WTC11 (cell line): ENCODE measurements at regions not wholly inside any gene's neighbourhood (a gene's known extent, or its start where the extent isn't known, plus 50 kb on each side); places are given as distances from the start of the nearest gene placed in this dataset.

Source experiments
- ATAC-seq: fragments of 200-7000 bp; cut with Tn5 transposase; 2 replicates; pipeline ENCODE4 v1.10.0; 2021; ENCODE audit warnings: mild to moderate bottlenecking, moderate library complexity
- CTCF ChIA-PET: fragments of 300-600 bp; sonication (Branson Sonifier 250); formaldehyde crosslinking; loops from one replicate; lab custom pipeline; 2021; ENCODE audit warnings: antibody characterized with exemption; lab: Charles Lee
- POLR2A ChIA-PET: fragments of 350-600 bp; sonication (Branson Sonifier 250); formaldehyde crosslinking; loops from one replicate; lab custom pipeline; 2021; ENCODE audit warnings: antibody characterized with exemption; lab: Charles Lee
- DNase-seq: peaks from one replicate; pipeline ENCODE4 v3.0.0; 2021; ENCODE audit warnings: low spot score
- H3K27ac Mint-ChIP-seq: 2 replicates; pipeline ENCODE4 v1.8.0; 2021; ENCODE audit warnings: mixed read lengths
- H3K27me3 Mint-ChIP-seq: 2 replicates; pipeline ENCODE4 v1.8.0; 2021; ENCODE audit warnings: low read depth, mild to moderate bottlenecking, moderate library complexity, mixed read lengths
- H3K36me3 Mint-ChIP-seq: 2 replicates; pipeline ENCODE4 v1.8.0; 2021; ENCODE audit warnings: mixed read lengths
- H3K4me1 Mint-ChIP-seq: 2 replicates; pipeline ENCODE4 v1.8.0; 2022; ENCODE audit warnings: mixed read lengths
- H3K4me3 Mint-ChIP-seq: 2 replicates; pipeline ENCODE4 v1.8.0; 2021; ENCODE audit warnings: mild to moderate bottlenecking, moderate library complexity, mixed read lengths
- H3K9me3 Mint-ChIP-seq: 2 replicates; pipeline ENCODE4 v1.8.0; 2021; ENCODE audit warnings: mixed read lengths
- CREB1 ChIP-seq: sonication (generic); formaldehyde crosslinking; IDR thresholded peaks from 2 replicates; pipeline ENCODE4 v1.8.0; 2023; ENCODE audit warnings: mild to moderate bottlenecking, missing genetic modification reagents
- EMX1 ChIP-seq: fragments of 250-450 bp; sonication (Bioruptor Pico); IDR thresholded peaks from 2 replicates; pipeline ENCODE4 v1.8.0; 2021; ENCODE audit warnings: mild to moderate bottlenecking
- ESRRA ChIP-seq: sonication (generic); formaldehyde crosslinking; IDR thresholded peaks from 2 replicates; pipeline ENCODE4 v1.8.1; 2022; ENCODE audit warnings: mild to moderate bottlenecking, missing genetic modification reagents, borderline replicate concordance
- FOXP1 ChIP-seq: sonication (generic); formaldehyde crosslinking; IDR thresholded peaks from 2 replicates; pipeline ENCODE4 v1.8.0; 2022; ENCODE audit warnings: missing genetic modification reagents, mild to moderate bottlenecking, moderate library complexity, borderline replicate concordance
- GTF2I ChIP-seq: fragments of 250-450 bp; sonication (Bioruptor Pico); conservative IDR thresholded peaks from 2 replicates; pipeline ENCODE4 v1.4.0; 2021; ENCODE audit warnings: mild to moderate bottlenecking
- IRF2 ChIP-seq: sonication (generic); formaldehyde crosslinking; IDR thresholded peaks from 2 replicates; pipeline ENCODE4 v1.8.0; 2022; ENCODE audit warnings: low read depth, missing genetic modification reagents, borderline replicate concordance
- JUN ChIP-seq: sonication (generic); formaldehyde crosslinking; IDR thresholded peaks from 2 replicates; pipeline ENCODE4 v1.8.0; 2023; ENCODE audit warnings: mild to moderate bottlenecking, missing genetic modification reagents
- MYBL2 ChIP-seq: sonication (generic); formaldehyde crosslinking; IDR thresholded peaks from 2 replicates; pipeline ENCODE4 v1.8.1; 2023; ENCODE audit warnings: mild to moderate bottlenecking, moderate library complexity, missing genetic modification reagents
- NFYB ChIP-seq: sonication (generic); formaldehyde crosslinking; conservative IDR thresholded peaks from 2 replicates; pipeline ENCODE4 v1.8.0; 2022; ENCODE audit warnings: low read depth, missing genetic modification reagents
- NR1H2 ChIP-seq: sonication (generic); formaldehyde crosslinking; IDR thresholded peaks from 2 replicates; pipeline ENCODE4 v1.9.0; 2021; ENCODE audit warnings: mild to moderate bottlenecking, moderate library complexity, missing genetic modification reagents
- ZBTB21 ChIP-seq: sonication (generic); formaldehyde crosslinking; IDR thresholded peaks from 2 replicates; pipeline ENCODE4 v1.8.1; 2023; ENCODE audit warnings: mild to moderate bottlenecking, missing genetic modification reagents, borderline replicate concordance
- ZNF232 ChIP-seq: sonication (generic); formaldehyde crosslinking; IDR thresholded peaks from 2 replicates; pipeline ENCODE4 v1.8.0; 2022; ENCODE audit warnings: mild to moderate bottlenecking, missing genetic modification reagents
- TF ChIP-seq, protein P1 (sequence below): sonication (generic); formaldehyde crosslinking; IDR thresholded peaks from 2 replicates; pipeline ENCODE4 v1.8.1; 2023; ENCODE audit warnings: mild to moderate bottlenecking, missing genetic modification reagents
- TF ChIP-seq, protein P2 (sequence below): fragments of 200-600 bp; IDR thresholded peaks from 2 replicates; pipeline ENCODE4 v1.8.0; 2022; ENCODE audit warnings: antibody characterized with exemption
- TF ChIP-seq, protein P3 (sequence below): sonication (generic); formaldehyde crosslinking; IDR thresholded peaks from 2 replicates; pipeline ENCODE4 v1.8.0; 2023; ENCODE audit warnings: mild to moderate bottlenecking, missing genetic modification reagents
- TF ChIP-seq, protein P4 (sequence below): sonication (generic); formaldehyde crosslinking; IDR thresholded peaks from 2 replicates; pipeline ENCODE4 v1.8.1; 2023; ENCODE audit warnings: mild to moderate bottlenecking, missing genetic modification reagents, borderline replicate concordance
- TF ChIP-seq, protein P5 (sequence below): sonication (generic); formaldehyde crosslinking; IDR thresholded peaks from 2 replicates; pipeline ENCODE4 v1.8.0; 2023; ENCODE audit warnings: missing genetic modification reagents
- TF ChIP-seq, protein P6 (sequence below): sonication (generic); formaldehyde crosslinking; IDR thresholded peaks from 2 replicates; pipeline ENCODE4 v1.8.1; 2023; ENCODE audit warnings: mild to moderate bottlenecking, missing genetic modification reagents
- TF ChIP-seq, protein P7 (sequence below): sonication (generic); formaldehyde crosslinking; IDR thresholded peaks from 2 replicates; pipeline ENCODE4 v1.8.1; 2023; ENCODE audit warnings: mild to moderate bottlenecking, moderate library complexity, missing genetic modification reagents
- TF ChIP-seq, protein P8 (sequence below): sonication (generic); formaldehyde crosslinking; conservative IDR thresholded peaks from 2 replicates; pipeline ENCODE4 v1.8.1; 2022; ENCODE audit warnings: mild to moderate bottlenecking, missing genetic modification reagents

DNA sequence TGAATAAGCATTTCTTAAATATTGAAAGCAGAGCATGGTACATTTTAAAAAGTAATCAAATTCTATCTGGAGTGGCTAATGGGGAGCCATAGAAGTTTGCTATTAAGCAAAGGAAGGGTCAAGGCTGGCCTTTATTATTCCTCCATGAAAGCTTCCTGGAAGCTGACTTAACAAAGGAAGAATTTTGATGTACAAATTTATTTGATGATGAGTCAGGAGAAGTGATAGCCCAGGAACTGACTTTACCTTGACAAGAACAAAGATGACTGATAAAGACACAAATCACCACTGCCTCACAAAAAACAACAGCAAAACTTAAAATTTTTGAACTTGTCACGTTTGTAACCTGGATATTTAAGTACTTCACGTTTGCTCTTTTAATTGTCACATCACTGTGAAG is 872.1 kb downstream of the PCDH7 start:
- no peaks in the 10 kb centered on the region for H3K4me1 Mint-ChIP-seq
- no peak for ATAC-seq
- H3K36me3 Mint-ChIP-seq: no peaks in the 10 kb centered on the region
- H3K27me3 Mint-ChIP-seq: no peaks in the 10 kb centered on the region
- TF ChIP-seq, protein P1, sequence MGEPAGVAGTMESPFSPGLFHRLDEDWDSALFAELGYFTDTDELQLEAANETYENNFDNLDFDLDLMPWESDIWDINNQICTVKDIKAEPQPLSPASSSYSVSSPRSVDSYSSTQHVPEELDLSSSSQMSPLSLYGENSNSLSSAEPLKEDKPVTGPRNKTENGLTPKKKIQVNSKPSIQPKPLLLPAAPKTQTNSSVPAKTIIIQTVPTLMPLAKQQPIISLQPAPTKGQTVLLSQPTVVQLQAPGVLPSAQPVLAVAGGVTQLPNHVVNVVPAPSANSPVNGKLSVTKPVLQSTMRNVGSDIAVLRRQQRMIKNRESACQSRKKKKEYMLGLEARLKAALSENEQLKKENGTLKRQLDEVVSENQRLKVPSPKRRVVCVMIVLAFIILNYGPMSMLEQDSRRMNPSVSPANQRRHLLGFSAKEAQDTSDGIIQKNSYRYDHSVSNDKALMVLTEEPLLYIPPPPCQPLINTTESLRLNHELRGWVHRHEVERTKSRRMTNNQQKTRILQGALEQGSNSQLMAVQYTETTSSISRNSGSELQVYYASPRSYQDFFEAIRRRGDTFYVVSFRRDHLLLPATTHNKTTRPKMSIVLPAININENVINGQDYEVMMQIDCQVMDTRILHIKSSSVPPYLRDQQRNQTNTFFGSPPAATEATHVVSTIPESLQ: no peak
- TF ChIP-seq NFYB (no peak), ESRRA (CRISPR knock-in tag) (no peak), EMX1 (CRISPR knock-in tag) (no peak), JUN (CRISPR knock-in tag) (no peak), IRF2 (no peak)
- TF ChIP-seq, all 79 proteins: peak for 0
- Mint-ChIP-seq H3K27ac (no peak overlapping the region), H3K4me3 (no peak overlapping the region), H3K9me3 (no peaks in the 10 kb centered on the region)
- CTCF ChIA-PET: no interaction called here
- POLR2A ChIA-PET: no interaction called here
- DNase-seq: no peak

DNA sequence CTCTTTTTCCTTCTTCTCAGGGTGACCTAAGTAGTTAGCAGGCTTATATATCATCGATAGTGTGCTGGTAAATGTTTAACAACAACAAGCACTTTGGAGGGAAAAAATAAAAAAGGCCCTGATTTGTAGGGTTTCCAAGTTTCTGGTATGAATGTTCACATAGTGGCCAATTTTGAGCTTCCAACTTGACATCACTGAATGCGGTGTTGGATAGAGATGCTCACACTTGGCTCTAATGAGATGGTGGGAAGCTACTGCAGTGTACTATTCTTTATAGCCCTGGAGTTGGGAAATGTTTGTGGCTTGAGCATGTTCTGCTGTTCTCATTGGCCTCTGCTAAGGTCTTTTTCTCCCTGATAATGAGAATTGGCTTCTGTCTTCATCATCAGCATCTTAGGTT is 875.3 kb downstream of the PCDH7 start:
- Mint-ChIP-seq H3K9me3 (peaks cover 10% of the 10 kb centered on the region), H3K4me1 (peaks cover 4% of the 10 kb centered on the region), H3K36me3 (no peaks in the 10 kb centered on the region), H3K27me3 (no peaks in the 10 kb centered on the region), H3K4me3 (no peak overlapping the region), H3K27ac (no peak overlapping the region)
- DNase-seq (no peak), ATAC-seq (no peak)
- POLR2A ChIA-PET: no interaction called here
- CTCF ChIA-PET: no interaction called here
- no peak for TF ChIP-seq ZBTB21
- no peak for TF ChIP-seq CREB1 (CRISPR knock-in tag)
- TF ChIP-seq, protein P2, sequence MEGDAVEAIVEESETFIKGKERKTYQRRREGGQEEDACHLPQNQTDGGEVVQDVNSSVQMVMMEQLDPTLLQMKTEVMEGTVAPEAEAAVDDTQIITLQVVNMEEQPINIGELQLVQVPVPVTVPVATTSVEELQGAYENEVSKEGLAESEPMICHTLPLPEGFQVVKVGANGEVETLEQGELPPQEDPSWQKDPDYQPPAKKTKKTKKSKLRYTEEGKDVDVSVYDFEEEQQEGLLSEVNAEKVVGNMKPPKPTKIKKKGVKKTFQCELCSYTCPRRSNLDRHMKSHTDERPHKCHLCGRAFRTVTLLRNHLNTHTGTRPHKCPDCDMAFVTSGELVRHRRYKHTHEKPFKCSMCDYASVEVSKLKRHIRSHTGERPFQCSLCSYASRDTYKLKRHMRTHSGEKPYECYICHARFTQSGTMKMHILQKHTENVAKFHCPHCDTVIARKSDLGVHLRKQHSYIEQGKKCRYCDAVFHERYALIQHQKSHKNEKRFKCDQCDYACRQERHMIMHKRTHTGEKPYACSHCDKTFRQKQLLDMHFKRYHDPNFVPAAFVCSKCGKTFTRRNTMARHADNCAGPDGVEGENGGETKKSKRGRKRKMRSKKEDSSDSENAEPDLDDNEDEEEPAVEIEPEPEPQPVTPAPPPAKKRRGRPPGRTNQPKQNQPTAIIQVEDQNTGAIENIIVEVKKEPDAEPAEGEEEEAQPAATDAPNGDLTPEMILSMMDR: no peak
- TF ChIP-seq, protein P3, sequence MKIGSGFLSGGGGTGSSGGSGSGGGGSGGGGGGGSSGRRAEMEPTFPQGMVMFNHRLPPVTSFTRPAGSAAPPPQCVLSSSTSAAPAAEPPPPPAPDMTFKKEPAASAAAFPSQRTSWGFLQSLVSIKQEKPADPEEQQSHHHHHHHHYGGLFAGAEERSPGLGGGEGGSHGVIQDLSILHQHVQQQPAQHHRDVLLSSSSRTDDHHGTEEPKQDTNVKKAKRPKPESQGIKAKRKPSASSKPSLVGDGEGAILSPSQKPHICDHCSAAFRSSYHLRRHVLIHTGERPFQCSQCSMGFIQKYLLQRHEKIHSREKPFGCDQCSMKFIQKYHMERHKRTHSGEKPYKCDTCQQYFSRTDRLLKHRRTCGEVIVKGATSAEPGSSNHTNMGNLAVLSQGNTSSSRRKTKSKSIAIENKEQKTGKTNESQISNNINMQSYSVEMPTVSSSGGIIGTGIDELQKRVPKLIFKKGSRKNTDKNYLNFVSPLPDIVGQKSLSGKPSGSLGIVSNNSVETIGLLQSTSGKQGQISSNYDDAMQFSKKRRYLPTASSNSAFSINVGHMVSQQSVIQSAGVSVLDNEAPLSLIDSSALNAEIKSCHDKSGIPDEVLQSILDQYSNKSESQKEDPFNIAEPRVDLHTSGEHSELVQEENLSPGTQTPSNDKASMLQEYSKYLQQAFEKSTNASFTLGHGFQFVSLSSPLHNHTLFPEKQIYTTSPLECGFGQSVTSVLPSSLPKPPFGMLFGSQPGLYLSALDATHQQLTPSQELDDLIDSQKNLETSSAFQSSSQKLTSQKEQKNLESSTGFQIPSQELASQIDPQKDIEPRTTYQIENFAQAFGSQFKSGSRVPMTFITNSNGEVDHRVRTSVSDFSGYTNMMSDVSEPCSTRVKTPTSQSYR (CRISPR knock-in tag): no peak
- TF ChIP-seq, protein P4, sequence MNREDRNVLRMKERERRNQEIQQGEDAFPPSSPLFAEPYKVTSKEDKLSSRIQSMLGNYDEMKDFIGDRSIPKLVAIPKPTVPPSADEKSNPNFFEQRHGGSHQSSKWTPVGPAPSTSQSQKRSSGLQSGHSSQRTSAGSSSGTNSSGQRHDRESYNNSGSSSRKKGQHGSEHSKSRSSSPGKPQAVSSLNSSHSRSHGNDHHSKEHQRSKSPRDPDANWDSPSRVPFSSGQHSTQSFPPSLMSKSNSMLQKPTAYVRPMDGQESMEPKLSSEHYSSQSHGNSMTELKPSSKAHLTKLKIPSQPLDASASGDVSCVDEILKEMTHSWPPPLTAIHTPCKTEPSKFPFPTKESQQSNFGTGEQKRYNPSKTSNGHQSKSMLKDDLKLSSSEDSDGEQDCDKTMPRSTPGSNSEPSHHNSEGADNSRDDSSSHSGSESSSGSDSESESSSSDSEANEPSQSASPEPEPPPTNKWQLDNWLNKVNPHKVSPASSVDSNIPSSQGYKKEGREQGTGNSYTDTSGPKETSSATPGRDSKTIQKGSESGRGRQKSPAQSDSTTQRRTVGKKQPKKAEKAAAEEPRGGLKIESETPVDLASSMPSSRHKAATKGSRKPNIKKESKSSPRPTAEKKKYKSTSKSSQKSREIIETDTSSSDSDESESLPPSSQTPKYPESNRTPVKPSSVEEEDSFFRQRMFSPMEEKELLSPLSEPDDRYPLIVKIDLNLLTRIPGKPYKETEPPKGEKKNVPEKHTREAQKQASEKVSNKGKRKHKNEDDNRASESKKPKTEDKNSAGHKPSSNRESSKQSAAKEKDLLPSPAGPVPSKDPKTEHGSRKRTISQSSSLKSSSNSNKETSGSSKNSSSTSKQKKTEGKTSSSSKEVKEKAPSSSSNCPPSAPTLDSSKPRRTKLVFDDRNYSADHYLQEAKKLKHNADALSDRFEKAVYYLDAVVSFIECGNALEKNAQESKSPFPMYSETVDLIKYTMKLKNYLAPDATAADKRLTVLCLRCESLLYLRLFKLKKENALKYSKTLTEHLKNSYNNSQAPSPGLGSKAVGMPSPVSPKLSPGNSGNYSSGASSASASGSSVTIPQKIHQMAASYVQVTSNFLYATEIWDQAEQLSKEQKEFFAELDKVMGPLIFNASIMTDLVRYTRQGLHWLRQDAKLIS (CRISPR knock-in tag): no peak
- TF ChIP-seq, protein P5, sequence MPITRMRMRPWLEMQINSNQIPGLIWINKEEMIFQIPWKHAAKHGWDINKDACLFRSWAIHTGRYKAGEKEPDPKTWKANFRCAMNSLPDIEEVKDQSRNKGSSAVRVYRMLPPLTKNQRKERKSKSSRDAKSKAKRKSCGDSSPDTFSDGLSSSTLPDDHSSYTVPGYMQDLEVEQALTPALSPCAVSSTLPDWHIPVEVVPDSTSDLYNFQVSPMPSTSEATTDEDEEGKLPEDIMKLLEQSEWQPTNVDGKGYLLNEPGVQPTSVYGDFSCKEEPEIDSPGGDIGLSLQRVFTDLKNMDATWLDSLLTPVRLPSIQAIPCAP (CRISPR knock-in tag): no peak
- TF ChIP-seq FOXP1 (CRISPR knock-in tag): no peak
- TF ChIP-seq, protein P6, sequence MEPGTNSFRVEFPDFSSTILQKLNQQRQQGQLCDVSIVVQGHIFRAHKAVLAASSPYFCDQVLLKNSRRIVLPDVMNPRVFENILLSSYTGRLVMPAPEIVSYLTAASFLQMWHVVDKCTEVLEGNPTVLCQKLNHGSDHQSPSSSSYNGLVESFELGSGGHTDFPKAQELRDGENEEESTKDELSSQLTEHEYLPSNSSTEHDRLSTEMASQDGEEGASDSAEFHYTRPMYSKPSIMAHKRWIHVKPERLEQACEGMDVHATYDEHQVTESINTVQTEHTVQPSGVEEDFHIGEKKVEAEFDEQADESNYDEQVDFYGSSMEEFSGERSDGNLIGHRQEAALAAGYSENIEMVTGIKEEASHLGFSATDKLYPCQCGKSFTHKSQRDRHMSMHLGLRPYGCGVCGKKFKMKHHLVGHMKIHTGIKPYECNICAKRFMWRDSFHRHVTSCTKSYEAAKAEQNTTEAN (CRISPR knock-in tag): no peak
- no peak for TF ChIP-seq GTF2I (CRISPR knock-in tag)
- TF ChIP-seq, protein P7, sequence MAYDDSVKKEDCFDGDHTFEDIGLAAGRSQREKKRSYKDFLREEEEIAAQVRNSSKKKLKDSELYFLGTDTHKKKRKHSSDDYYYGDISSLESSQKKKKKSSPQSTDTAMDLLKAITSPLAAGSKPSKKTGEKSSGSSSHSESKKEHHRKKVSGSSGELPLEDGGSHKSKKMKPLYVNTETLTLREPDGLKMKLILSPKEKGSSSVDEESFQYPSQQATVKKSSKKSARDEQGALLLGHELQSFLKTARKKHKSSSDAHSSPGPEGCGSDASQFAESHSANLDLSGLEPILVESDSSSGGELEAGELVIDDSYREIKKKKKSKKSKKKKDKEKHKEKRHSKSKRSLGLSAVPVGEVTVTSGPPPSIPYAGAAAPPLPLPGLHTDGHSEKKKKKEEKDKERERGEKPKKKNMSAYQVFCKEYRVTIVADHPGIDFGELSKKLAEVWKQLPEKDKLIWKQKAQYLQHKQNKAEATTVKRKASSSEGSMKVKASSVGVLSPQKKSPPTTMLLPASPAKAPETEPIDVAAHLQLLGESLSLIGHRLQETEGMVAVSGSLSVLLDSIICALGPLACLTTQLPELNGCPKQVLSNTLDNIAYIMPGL (CRISPR knock-in tag): no peak
- TF ChIP-seq, protein P8, sequence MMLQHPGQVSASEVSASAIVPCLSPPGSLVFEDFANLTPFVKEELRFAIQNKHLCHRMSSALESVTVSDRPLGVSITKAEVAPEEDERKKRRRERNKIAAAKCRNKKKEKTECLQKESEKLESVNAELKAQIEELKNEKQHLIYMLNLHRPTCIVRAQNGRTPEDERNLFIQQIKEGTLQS: no peak
- no peak for TF ChIP-seq NR1H2 (CRISPR knock-in tag)
- no peak for TF ChIP-seq MYBL2 (CRISPR knock-in tag)
- no peak for TF ChIP-seq ZNF232
